ENCODE measurements at regions not wholly inside any gene's neighbourhood (a gene's known extent, or its start where the extent isn't known, plus 50 kb on each side); places are given as distances from the start of the nearest gene placed in this dataset.

DNA sequence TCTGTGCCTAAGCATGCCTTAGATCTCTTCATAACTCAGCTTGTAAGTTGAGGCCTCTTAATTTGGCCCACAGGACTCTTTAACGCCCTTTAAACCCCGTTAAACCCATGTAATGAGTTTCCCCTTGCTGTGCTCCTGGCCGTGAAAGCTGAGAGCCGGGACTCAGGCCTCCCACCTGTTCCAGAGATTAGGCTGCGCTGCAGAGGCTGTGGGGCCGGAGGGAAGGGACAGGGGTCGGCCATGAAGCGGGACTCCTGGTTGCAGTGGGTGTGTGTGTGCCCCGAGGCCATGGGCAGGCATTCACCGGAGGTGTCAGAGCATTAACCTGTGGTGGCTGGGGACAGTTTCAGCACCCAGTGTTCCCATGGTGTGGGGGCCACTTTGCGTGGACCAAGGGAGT, 150.8 kb upstream of the IRX3 start:
- no peak overlapping the region for H3K27ac ChIP-seq (ENCODE audit: low read length)
- H2AFZ ChIP-seq (ENCODE audit: low read length) = no peak overlapping the region
- no peak for DNase-seq
- no peak overlapping the region for H3K9ac ChIP-seq (ENCODE audit: low read length)
- no peaks in the 10 kb centered on the region for H3K9me3 ChIP-seq (ENCODE audit: low read length)
- H4K20me1 ChIP-seq (ENCODE audit: insufficient read depth, low read depth, low read length) = no peaks in the 10 kb centered on the region
- H3K4me1 ChIP-seq (ENCODE audit: low read length) = no peaks in the 10 kb centered on the region
- no peaks in the 10 kb centered on the region for H3K79me2 ChIP-seq (ENCODE audit: low read length)
- no peak overlapping the region for H3K4me2 ChIP-seq (ENCODE audit: low read depth, low read length, poor library complexity, severe bottlenecking)
- H3K4me3 ChIP-seq (ENCODE audit: low read length) = no peak overlapping the region
- H3K9me2 ChIP-seq (replicated peaks; ENCODE audit: insufficient read depth, low read length) = no peaks in the 10 kb centered on the region
- no peaks in the 10 kb centered on the region for H3K27me3 ChIP-seq (ENCODE audit: low read length)
- H3K36me3 ChIP-seq (ENCODE audit: insufficient read depth, low read length) = no peaks in the 10 kb centered on the region

DNA sequence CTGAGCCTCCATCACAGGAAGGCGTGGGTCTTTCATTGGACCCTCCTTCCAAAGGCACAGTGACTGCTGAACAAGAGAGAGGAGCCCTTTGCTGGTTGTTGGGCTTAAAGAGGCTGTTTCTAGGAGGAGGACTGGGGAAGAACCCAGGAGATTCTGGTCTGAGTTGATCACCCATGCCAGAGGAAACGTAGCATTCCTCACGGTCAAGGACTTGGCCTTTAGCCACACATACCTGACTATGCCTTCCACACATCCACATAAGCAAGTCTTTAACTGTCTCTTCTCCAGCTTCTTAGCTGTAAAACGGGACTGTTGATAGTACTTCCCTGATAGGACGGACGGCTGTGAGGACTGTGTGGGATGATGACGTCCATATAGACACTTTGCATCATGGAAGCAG, 149.8 kb upstream of the IRX3 start:
- Histone ChIP-seq H3K9ac (ENCODE audit: low read length) (no peak overlapping the region), H3K9me2 (replicated peaks; ENCODE audit: insufficient read depth, low read length) (no peaks in the 10 kb centered on the region), H3K4me1 (ENCODE audit: low read length) (no peaks in the 10 kb centered on the region), H3K4me2 (ENCODE audit: low read depth, low read length, poor library complexity, severe bottlenecking) (no peak overlapping the region), H2AFZ (ENCODE audit: low read length) (no peak overlapping the region), H3K36me3 (ENCODE audit: insufficient read depth, low read length) (no peaks in the 10 kb centered on the region), H3K79me2 (ENCODE audit: low read length) (no peaks in the 10 kb centered on the region), H3K9me3 (ENCODE audit: low read length) (no peaks in the 10 kb centered on the region), H4K20me1 (ENCODE audit: insufficient read depth, low read depth, low read length) (no peaks in the 10 kb centered on the region), H3K27me3 (ENCODE audit: low read length) (no peaks in the 10 kb centered on the region), H3K4me3 (ENCODE audit: low read length) (no peak overlapping the region), H3K27ac (ENCODE audit: low read length) (no peak overlapping the region)
- no peak for DNase-seq

DNA sequence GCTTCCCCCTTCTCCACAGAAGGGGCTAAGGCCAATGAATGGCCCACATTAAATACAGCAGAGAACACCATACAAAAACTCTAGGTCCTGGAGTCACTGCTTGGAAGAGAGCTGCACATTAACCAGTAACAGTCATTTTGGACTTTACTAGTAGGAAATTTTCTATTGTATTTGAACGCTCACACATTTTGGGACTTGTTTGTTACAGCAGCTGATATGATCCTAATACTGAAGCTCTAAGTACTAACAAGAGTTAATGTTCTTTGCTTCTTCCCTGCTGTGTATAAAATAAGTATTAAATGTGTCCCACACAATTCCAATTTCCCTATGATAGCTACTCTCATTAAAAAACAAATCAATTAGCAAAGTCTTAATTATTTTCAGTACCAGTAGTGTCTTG, 148.3 kb upstream of the IRX3 start:
- H3K9me3 ChIP-seq (ENCODE audit: low read length) = no peaks in the 10 kb centered on the region
- no peak overlapping the region for H3K4me2 ChIP-seq (ENCODE audit: low read depth, low read length, poor library complexity, severe bottlenecking)
- no peaks in the 10 kb centered on the region for H3K36me3 ChIP-seq (ENCODE audit: insufficient read depth, low read length)
- H3K9me2 ChIP-seq (replicated peaks; ENCODE audit: insufficient read depth, low read length) = no peaks in the 10 kb centered on the region
- DNase-seq = no peak
- no peak overlapping the region for H2AFZ ChIP-seq (ENCODE audit: low read length)
- H3K4me3 ChIP-seq (ENCODE audit: low read length) = no peak overlapping the region
- no peaks in the 10 kb centered on the region for H3K4me1 ChIP-seq (ENCODE audit: low read length)
- H3K79me2 ChIP-seq (ENCODE audit: low read length) = no peaks in the 10 kb centered on the region
- no peak overlapping the region for H3K27ac ChIP-seq (ENCODE audit: low read length)
- no peak overlapping the region for H3K9ac ChIP-seq (ENCODE audit: low read length)
- H4K20me1 ChIP-seq (ENCODE audit: insufficient read depth, low read depth, low read length) = no peaks in the 10 kb centered on the region
- no peaks in the 10 kb centered on the region for H3K27me3 ChIP-seq (ENCODE audit: low read length)

DNA sequence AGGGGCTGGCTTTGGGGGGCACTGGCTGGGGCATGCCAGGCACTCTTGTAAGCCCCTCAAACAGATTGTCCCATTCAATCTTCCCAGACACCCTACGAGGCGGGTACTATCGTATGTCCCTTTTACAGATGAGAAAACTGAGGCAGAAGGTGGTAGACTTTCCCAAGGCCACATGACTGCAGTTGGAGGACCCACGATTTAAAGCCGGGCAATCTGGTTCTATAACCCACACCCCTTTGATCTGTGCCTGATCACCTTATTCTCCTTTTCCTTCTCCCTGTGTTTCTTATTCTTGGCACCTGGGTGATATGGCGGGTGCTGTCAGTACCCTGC, 146.3 kb upstream of the IRX3 start:
- Histone ChIP-seq H3K9me3 (ENCODE audit: low read length) (no peaks in the 10 kb centered on the region), H2AFZ (ENCODE audit: low read length) (no peak overlapping the region), H3K9me2 (replicated peaks; ENCODE audit: insufficient read depth, low read length) (no peaks in the 10 kb centered on the region), H3K79me2 (ENCODE audit: low read length) (no peaks in the 10 kb centered on the region), H3K27me3 (ENCODE audit: low read length) (no peaks in the 10 kb centered on the region), H4K20me1 (ENCODE audit: insufficient read depth, low read depth, low read length) (no peaks in the 10 kb centered on the region), H3K27ac (ENCODE audit: low read length) (no peak overlapping the region), H3K36me3 (ENCODE audit: insufficient read depth, low read length) (no peaks in the 10 kb centered on the region), H3K9ac (ENCODE audit: low read length) (no peak overlapping the region), H3K4me2 (ENCODE audit: low read depth, low read length, poor library complexity, severe bottlenecking) (no peak overlapping the region), H3K4me1 (ENCODE audit: low read length) (no peaks in the 10 kb centered on the region), H3K4me3 (ENCODE audit: low read length) (no peak overlapping the region)
- DNase-seq = no peak

DNA sequence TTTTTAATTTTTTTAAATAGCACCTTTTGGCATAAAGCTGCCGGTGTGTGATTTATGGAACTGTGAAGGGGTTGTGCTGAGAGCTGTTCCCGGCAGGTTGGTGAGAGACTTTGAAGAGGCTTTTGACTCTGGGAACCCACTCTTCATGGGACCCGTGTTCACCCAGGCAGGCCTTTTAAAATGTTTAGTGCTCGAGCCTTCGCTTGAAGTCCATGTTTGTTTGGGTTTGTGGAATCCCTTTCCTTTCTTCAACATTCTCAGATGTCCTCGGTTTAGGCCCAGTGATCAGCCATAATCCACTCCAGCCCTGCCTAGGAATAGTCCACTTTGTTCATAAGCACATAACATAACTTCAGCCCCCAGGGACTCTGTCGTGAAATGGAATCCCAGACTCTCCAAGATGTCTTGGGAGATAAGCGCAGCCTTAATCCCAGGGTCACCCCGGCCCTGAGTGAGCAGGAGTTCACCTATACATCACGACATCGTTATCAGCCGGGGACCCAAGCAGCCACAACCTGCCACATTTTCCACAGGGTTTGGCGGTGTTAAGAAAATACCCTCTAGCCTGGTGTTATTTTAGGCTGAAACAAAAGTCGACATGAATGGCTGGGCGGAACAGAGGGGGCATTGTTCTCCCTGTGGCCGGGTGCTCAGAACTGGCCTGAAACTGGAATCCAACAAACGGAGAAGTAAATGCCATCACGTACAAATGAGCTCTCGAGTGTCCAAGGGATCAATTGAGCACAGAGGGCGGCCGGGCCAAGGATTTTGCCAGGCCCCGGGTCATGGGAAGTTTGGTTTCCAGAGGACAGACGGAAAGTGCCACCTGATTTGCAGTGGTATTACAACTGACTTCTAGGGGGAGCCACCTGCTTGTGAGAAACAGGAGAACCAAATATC, 145.7 kb upstream of the IRX3 start:
- no peaks in the 10 kb centered on the region for H3K9me3 ChIP-seq (ENCODE audit: low read length)
- no peaks in the 10 kb centered on the region for H3K9me2 ChIP-seq (replicated peaks; ENCODE audit: insufficient read depth, low read length)
- H3K27me3 ChIP-seq (ENCODE audit: low read length) = no peaks in the 10 kb centered on the region
- no peak overlapping the region for H3K9ac ChIP-seq (ENCODE audit: low read length)
- no peak for DNase-seq
- H3K4me2 ChIP-seq (ENCODE audit: low read depth, low read length, poor library complexity, severe bottlenecking) = no peak overlapping the region
- no peak overlapping the region for H3K27ac ChIP-seq (ENCODE audit: low read length)
- H3K36me3 ChIP-seq (ENCODE audit: insufficient read depth, low read length) = no peaks in the 10 kb centered on the region
- H3K4me3 ChIP-seq (ENCODE audit: low read length) = no peak overlapping the region
- H3K79me2 ChIP-seq (ENCODE audit: low read length) = no peaks in the 10 kb centered on the region
- no peaks in the 10 kb centered on the region for H4K20me1 ChIP-seq (ENCODE audit: insufficient read depth, low read depth, low read length)
- no peaks in the 10 kb centered on the region for H3K4me1 ChIP-seq (ENCODE audit: low read length)
- H2AFZ ChIP-seq (ENCODE audit: low read length) = no peak overlapping the region

DNA sequence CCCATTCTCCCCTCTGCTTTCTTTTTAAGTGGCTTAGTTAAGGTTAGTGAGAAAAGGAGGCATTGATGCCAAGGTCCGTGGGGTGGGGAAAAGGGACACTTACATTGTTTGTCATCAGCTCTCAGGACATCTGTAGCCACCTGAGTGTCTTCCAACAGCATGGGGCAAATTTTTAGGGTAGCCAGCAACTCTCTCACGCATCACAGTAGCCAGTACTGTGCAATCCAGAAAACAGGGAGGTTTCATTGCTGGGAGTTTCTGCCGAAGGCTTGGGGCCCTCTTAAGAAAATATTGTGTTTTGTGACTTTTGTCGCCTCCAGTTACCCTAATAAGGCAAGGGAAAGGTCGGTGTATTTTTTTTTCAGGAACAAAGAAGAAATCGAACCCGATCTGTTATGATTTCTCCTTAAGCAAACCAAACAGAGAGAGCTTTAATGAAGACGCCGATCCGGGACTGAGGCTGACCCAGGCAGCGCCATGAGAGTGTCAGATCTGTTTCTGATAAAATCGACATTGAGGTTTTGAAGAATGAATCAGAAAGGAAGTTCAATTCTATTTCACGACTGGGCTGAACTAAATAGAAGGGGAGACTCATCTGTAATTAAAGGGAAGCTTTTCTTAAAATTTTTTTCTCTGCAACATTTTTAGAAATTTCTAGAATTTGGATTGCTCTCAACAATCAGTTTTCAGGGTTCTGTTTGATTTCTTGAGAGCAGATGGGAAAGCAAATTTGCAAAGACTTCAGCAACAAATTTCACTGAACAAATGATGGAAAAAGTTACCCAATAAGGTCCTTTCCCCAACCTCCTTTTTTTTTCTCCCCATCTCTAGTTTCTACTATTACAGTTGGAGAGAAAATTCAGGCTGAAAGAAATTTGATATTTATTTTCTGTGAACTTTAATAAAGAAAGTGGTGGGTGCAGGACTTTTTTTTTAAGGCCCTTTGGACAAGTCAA, 144.7 kb upstream of the IRX3 start:
- Histone ChIP-seq H3K27me3 (ENCODE audit: low read length) (no peaks in the 10 kb centered on the region), H3K79me2 (ENCODE audit: low read length) (no peaks in the 10 kb centered on the region), H3K9me3 (ENCODE audit: low read length) (no peaks in the 10 kb centered on the region), H3K27ac (ENCODE audit: low read length) (no peak overlapping the region), H3K4me3 (ENCODE audit: low read length) (no peak overlapping the region), H3K9ac (ENCODE audit: low read length) (no peak overlapping the region), H2AFZ (ENCODE audit: low read length) (no peak overlapping the region), H3K36me3 (ENCODE audit: insufficient read depth, low read length) (no peaks in the 10 kb centered on the region), H4K20me1 (ENCODE audit: insufficient read depth, low read depth, low read length) (no peaks in the 10 kb centered on the region), H3K4me2 (ENCODE audit: low read depth, low read length, poor library complexity, severe bottlenecking) (no peak overlapping the region), H3K4me1 (ENCODE audit: low read length) (no peaks in the 10 kb centered on the region), H3K9me2 (replicated peaks; ENCODE audit: insufficient read depth, low read length) (no peaks in the 10 kb centered on the region)
- DNase-seq = no peak

- H3K27me3 ChIP-seq (ENCODE audit: low read length) = no peaks in the 10 kb centered on the region
- H3K4me2 ChIP-seq (ENCODE audit: low read depth, low read length, poor library complexity, severe bottlenecking) = no peak overlapping the region
- H3K27ac ChIP-seq (ENCODE audit: low read length) = no peak overlapping the region
- no peaks in the 10 kb centered on the region for H3K9me3 ChIP-seq (ENCODE audit: low read length)
- no peak for DNase-seq
- H3K79me2 ChIP-seq (ENCODE audit: low read length) = no peaks in the 10 kb centered on the region
- no peak overlapping the region for H3K9ac ChIP-seq (ENCODE audit: low read length)
- H3K36me3 ChIP-seq (ENCODE audit: insufficient read depth, low read length) = no peaks in the 10 kb centered on the region
- no peak overlapping the region for H3K4me3 ChIP-seq (ENCODE audit: low read length)
- H3K9me2 ChIP-seq (replicated peaks; ENCODE audit: insufficient read depth, low read length) = no peaks in the 10 kb centered on the region
- H3K4me1 ChIP-seq (ENCODE audit: low read length) = no peaks in the 10 kb centered on the region
- H2AFZ ChIP-seq (ENCODE audit: low read length) = no peak overlapping the region
- no peaks in the 10 kb centered on the region for H4K20me1 ChIP-seq (ENCODE audit: insufficient read depth, low read depth, low read length)
These were observed 144.0 kb upstream of the IRX3 start for GRCh38 chr16:54430491-54431030.

DNA sequence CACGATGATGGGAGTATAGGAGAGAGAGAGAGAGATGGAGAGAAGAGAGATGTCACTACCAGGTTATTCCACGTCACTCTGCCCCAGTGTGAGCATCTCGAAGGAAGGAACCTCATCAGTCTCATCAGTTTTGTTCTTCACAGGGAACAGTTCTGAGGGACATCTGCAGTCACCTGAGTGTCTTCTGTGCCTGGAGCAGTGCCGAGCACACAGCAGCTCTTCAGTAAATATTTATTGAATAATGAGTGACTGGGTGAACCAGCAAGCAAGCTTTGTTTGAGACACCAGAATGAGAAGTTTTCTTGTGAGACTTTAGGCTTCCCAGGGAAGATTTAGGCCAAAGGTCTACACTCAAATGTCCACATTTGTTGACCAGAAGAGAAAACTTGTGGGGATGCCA, 142.4 kb upstream of the IRX3 start:
- Histone ChIP-seq H3K9me2 (replicated peaks; ENCODE audit: insufficient read depth, low read length) (no peaks in the 10 kb centered on the region), H3K36me3 (ENCODE audit: insufficient read depth, low read length) (no peaks in the 10 kb centered on the region), H3K4me1 (ENCODE audit: low read length) (no peaks in the 10 kb centered on the region), H4K20me1 (ENCODE audit: insufficient read depth, low read depth, low read length) (no peaks in the 10 kb centered on the region), H3K9me3 (ENCODE audit: low read length) (no peaks in the 10 kb centered on the region), H3K4me2 (ENCODE audit: low read depth, low read length, poor library complexity, severe bottlenecking) (no peak overlapping the region), H3K27ac (ENCODE audit: low read length) (no peak overlapping the region), H3K4me3 (ENCODE audit: low read length) (no peak overlapping the region), H3K27me3 (ENCODE audit: low read length) (no peaks in the 10 kb centered on the region), H3K79me2 (ENCODE audit: low read length) (no peaks in the 10 kb centered on the region), H2AFZ (ENCODE audit: low read length) (no peak overlapping the region), H3K9ac (ENCODE audit: low read length) (no peak overlapping the region)
- no peak for DNase-seq

All from Karpas-422 (cell line).